ENCODE measurements at regions not wholly inside any gene's neighbourhood (a gene's known extent, or its start where the extent isn't known, plus 50 kb on each side); places are given as distances from the start of the nearest gene placed in this dataset.

GRCh38 chr18:65239787-65240186, 511.0 kb upstream of the CDH7 start:
- CTCF ChIA-PET, result no interaction called here
- no peak overlapping the region for H3K27ac Mint-ChIP-seq
- no peaks in the 10 kb centered on the region for H3K36me3 Mint-ChIP-seq (ENCODE audit: low read depth)
- no peaks in the 10 kb centered on the region for H3K27me3 Mint-ChIP-seq
- TF ChIP-seq CTCF (IDR thresholded peaks at IDR 0.05), result no peak
- H3K9me3 Mint-ChIP-seq, result peaks cover 8% of the 10 kb centered on the region
- H3K4me1 Mint-ChIP-seq (ENCODE audit: low read depth), result no peaks in the 10 kb centered on the region
- intact Hi-C loops (cut with micrococcal nuclease), result no loop called here
- POLR2A ChIA-PET, result no interaction called here
- no peak overlapping the region for H3K4me3 Mint-ChIP-seq
- ATAC-seq (no peak), DNase-seq (no peak)

- ATAC-seq (no peak), DNase-seq (no peak)
- H3K36me3 Mint-ChIP-seq (ENCODE audit: low read depth), result no peaks in the 10 kb centered on the region
- no peaks in the 10 kb centered on the region for H3K27me3 Mint-ChIP-seq
- ChIA-PET CTCF (interaction anchor here (1.2 kb wide), 1 partner anchor 9 kb away, joined by 3 read pairs; no protein-coding TSS in a partner anchor), POLR2A (no interaction called here)
- intact Hi-C loops (cut with micrococcal nuclease), result no loop called here
- H3K27ac Mint-ChIP-seq, result no peak overlapping the region
- TF ChIP-seq CTCF (IDR thresholded peaks at IDR 0.05), result no peak
- H3K4me3 Mint-ChIP-seq, result no peak overlapping the region
- no peaks in the 10 kb centered on the region for H3K4me1 Mint-ChIP-seq (ENCODE audit: low read depth)
- H3K9me3 Mint-ChIP-seq, result peaks cover 8% of the 10 kb centered on the region
Observed at GRCh38 chr18:65235966-65236624, 514.7 kb upstream of the CDH7 start.

GRCh38 chr18:65230311-65230710, 520.5 kb upstream of the CDH7 start:
- no peak overlapping the region for H3K27ac Mint-ChIP-seq
- no peaks in the 10 kb centered on the region for H3K4me1 Mint-ChIP-seq (ENCODE audit: low read depth)
- no peaks in the 10 kb centered on the region for H3K27me3 Mint-ChIP-seq
- ATAC-seq (no peak), DNase-seq (no peak)
- CTCF ChIA-PET, result no interaction called here
- peaks cover 10% of the 10 kb centered on the region for H3K9me3 Mint-ChIP-seq
- POLR2A ChIA-PET, result no interaction called here
- intact Hi-C loops (cut with micrococcal nuclease), result no loop called here
- H3K36me3 Mint-ChIP-seq (ENCODE audit: low read depth), result no peaks in the 10 kb centered on the region
- no peak for TF ChIP-seq CTCF (IDR thresholded peaks at IDR 0.05)
- H3K4me3 Mint-ChIP-seq, result no peak overlapping the region

GRCh38 chr18:65227970-65228369, 522.8 kb upstream of the CDH7 start:
- Mint-ChIP-seq H3K9me3 (peaks cover 10% of the 10 kb centered on the region), H3K36me3 (ENCODE audit: low read depth) (no peaks in the 10 kb centered on the region), H3K27ac (no peak overlapping the region), H3K27me3 (no peaks in the 10 kb centered on the region), H3K4me1 (ENCODE audit: low read depth) (no peaks in the 10 kb centered on the region), H3K4me3 (no peak overlapping the region)
- intact Hi-C loops (cut with micrococcal nuclease), result no loop called here
- ATAC-seq (no peak), DNase-seq (no peak)
- ChIA-PET CTCF (no interaction called here), POLR2A (no interaction called here)
- TF ChIP-seq CTCF (IDR thresholded peaks at IDR 0.05), result no peak

- ChIA-PET POLR2A (no interaction called here), CTCF (no interaction called here)
- no peak for ATAC-seq
- Mint-ChIP-seq H3K27me3 (no peaks in the 10 kb centered on the region), H3K27ac (no peak overlapping the region), H3K4me1 (ENCODE audit: low read depth) (no peaks in the 10 kb centered on the region), H3K36me3 (ENCODE audit: low read depth) (no peaks in the 10 kb centered on the region), H3K4me3 (no peak overlapping the region), H3K9me3 (peaks cover 7% of the 10 kb centered on the region)
- intact Hi-C loops (cut with micrococcal nuclease), result no loop called here
- DNase-seq, result no peak
- no peak for TF ChIP-seq CTCF (IDR thresholded peaks at IDR 0.05)
Observed at GRCh38 chr18:65221736-65222135, 529.1 kb upstream of the CDH7 start.
